B cell (primary cell): ENCODE measurements at regions not wholly inside any gene's neighbourhood (a gene's known extent, or its start where the extent isn't known, plus 50 kb on each side); places are given as distances from the start of the nearest gene placed in this dataset.

Experiments used
- CTCF ChIP-seq: fragments of 200-600 bp; IDR thresholded peaks from one replicate; pipeline ENCODE4 v1.8.0; 2022; ENCODE audit warnings: antibody characterized with exemption, mild to moderate bottlenecking
- EZH2 ChIP-seq: IDR thresholded peaks from 2 replicates; pipeline ENCODE4 v1.6.1; 2012; ENCODE audit warnings: borderline replicate concordance, low read depth, mild to moderate bottlenecking, moderate library complexity, low read length; ENCODE audit not compliant: insufficient read depth, poor library complexity, severe bottlenecking

GRCh38 chr4:3668825-3669552 lies 97.2 kb upstream of the ADRA2C start:
- TF ChIP-seq CTCF (no peak), EZH2 (no peak)
